Renal cortex interstitium (tissue), 11 donors: ENCODE measurements at regions not wholly inside any gene's neighbourhood (a gene's known extent, or its start where the extent isn't known, plus 50 kb on each side); places are given as distances from the start of the nearest gene placed in this dataset.
"Not testable (repeated sequence)": the region's sequence is repeated elsewhere in the genome, so short reads cannot be mapped to it uniquely, and the experiment has no call there.

Source experiments
- DNase-seq, 11 donors: peaks; one replicate each; pipeline ENCODE4 v3.0.0-alpha.2; 2013; ENCODE audit warnings: low read depth in 9 of 11, low spot score in 4 of 11; ENCODE audit errors: extremely low read depth in 1 of 11

GRCh38 chr7:153776940-153777339 is 275.3 kb upstream of the DPP6 start:
- not testable (repeated sequence) for DNase-seq

DNA sequence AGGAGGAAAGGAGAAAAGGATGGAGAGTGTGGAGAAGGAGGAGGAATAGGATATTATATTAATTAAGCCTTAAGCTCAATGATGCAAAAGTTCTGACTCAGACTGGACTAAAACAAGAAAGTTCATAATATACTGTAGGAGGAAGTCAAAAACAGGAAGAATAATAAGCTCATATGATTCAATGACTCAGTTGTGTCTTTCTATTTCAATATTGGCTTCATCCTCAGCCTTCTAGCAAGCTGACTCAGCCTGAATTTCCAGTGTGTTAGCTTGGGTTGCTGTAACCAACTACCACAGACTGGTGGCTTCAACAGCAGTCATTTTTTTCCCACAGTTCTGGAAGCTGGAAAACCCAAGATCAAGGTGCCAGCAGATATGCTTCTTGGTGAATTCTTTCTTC is 254.8 kb upstream of the DPP6 start:
- not testable (repeated sequence) for DNase-seq

GRCh38 chr7:153808117-153808516 is 244.1 kb upstream of the DPP6 start:
- DNase-seq = no peak

- no peak for DNase-seq
Measured at GRCh38 chr7:153829525-153829924, 222.7 kb upstream of the DPP6 start.

DNA sequence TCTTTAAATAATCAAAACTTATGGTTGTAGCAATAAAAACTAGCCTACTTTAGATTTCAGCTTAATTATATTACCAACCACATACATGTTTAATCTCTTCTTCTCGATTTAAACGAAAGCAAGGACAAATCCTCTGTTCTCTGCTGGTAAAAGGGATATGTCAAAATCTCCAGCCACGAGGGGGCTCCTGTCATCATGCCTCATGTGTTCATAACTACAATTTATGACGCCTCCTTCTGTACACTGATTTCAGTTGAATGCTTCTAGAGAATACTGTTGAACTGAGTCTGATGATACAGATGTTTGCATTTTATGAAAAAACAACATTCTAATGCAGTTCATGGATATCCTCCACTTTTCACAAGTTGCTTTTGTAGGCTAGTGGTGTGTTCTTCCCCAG is 220.0 kb upstream of the DPP6 start:
- no peak for DNase-seq

DNA sequence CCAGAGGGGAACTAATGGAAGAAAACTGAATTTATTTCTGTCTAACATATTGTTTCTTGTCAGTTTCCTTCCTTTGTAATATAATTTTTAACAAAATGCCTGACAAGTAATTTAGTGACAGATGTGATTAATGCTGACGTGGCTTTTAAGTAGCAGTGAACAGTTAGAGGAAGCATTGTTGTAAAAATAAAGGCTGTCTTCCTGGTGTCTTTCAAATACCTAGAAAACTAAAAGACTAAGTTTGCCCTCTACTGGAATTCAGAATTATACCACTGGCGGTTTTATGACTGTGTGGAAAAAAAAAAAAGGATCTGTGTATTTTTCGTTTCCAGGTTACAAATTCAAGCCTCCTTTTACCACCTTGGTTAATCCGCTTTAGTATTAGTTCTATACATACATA is 217.1 kb upstream of the DPP6 start:
- peak in 4 of 11 donors; percentile 2 to 27 (median 12) for DNase-seq

- no peak for DNase-seq
Measured at GRCh38 chr7:153835712-153836265, 216.4 kb upstream of the DPP6 start.

DNA sequence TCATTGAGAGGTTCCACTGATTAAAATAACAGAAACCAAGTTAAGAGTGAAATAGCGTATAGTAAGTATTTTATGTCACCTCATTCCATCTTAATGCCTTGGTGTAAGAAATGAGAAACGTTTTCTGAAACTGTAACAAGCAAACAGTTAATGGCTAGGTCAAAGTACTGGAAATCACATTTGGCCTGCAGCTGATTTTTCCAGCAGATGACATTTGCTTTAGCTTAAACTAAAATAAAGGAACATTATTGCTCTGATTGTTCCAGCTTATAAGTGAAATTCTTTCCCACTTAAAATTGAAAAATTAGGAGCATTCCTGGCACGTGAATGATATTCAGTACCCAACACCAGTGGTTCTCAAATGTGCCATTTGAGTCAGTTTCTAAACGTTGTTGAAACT is 213.6 kb upstream of the DPP6 start:
- DNase-seq = no peak

- no peak for DNase-seq
Measured at GRCh38 chr7:153840861-153841260, 211.3 kb upstream of the DPP6 start.

GRCh38 chr7:153847828-153848227 is 204.4 kb upstream of the DPP6 start:
- no peak for DNase-seq

- no peak for DNase-seq
Measured at GRCh38 chr7:153852261-153852660, 199.9 kb upstream of the DPP6 start.

GRCh38 chr7:153858355-153858754 is 193.8 kb upstream of the DPP6 start:
- peak in 2 of 11 donors; percentile 13 to 19 for DNase-seq

GRCh38 chr7:153859239-153859638 is 193.0 kb upstream of the DPP6 start:
- DNase-seq = no peak

DNA sequence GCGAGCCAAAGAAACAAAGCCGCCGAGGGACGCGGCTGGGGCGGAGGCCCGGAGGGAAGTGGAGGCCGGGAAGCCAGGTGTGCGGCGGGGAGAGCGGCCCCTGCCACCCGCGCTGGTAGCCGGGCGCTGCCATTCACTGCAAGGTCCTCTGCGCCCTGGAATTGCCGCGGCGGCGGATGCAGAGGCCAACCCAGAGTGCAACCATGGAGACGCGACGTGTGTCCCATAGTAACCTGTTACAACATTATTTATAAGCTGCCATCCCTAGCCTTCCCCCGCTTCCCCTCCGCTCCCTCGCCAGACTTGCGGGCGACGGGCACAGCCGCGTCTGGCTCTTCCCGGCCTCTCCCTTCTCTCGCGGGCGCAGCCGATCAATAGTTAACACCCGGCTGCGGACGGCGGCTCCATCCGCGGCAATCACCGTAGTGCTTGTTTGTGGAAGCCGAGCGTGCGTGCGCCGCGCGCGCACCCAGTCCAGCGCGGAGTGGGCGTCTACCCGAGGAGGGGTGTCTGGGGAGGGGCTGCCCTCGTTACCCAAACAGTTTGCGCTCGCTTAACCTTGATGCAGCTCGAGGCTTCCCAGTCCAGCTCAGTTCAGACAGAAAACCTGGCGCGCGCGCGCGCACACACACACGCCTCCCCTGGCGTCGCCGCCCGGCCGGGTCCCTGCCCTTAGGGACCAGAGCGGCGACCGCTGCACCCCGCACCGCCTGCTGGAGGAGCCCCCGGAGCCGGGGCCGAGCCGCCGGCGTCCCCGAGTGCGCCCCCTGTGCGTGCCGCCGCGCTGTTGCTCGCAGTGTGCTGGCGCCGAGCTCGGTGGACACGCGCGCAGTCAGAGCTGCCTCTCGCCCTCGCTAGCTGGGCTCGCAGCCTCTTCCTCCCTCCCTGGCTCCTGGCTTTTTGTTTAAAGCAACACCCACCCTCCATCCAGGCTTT is 165.4 kb upstream of the DPP6 start:
- peak in 10 of 11 donors; percentile 31 to 69 (median 56) for DNase-seq

- peak in 4 of 11 donors; percentile 9 to 34 (median 28) for DNase-seq
Measured at GRCh38 chr7:153887749-153888569, 164.2 kb upstream of the DPP6 start.

DNA sequence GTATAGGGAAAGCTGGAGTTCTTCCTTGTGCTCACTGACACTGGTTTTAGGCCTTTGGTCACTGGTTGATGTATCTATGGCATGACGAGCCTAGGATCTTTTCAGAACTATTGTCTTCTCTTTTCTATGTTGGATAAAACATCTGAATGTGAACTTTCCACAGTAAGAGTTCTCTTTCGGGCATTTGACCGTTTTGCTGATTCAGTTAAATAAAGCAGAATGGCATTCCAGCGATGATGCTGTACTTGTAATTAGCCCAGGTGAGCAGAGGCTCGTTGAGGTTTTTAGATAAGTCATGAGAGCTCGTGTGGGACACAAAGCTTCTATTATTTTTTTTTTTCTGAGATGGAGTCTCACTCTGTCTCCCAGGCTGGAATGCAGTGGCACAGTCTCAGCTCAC is 160.2 kb upstream of the DPP6 start:
- DNase-seq = no peak

DNA sequence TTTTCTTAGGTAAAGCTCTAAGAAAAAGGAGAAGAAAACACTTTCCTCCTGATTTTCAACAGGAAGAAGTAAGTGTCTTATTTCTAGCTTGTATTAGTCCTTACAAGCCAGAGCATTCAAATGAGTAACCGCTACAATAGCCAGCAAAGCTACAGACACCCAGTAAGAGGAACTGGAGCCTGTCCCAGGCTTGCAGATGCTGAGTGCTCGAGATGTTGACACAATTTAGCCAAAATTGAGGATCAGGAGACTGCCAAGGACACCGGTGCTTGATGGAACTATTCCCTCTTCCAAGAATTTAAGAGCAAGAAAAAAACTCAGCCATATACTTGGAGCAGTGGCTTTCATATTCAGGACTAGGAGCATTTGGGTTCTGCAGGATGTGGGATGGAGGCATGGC is 149.3 kb upstream of the DPP6 start:
- no peak for DNase-seq

- no peak for DNase-seq
Measured at GRCh38 chr7:153912211-153912610, 140.0 kb upstream of the DPP6 start.

GRCh38 chr7:153920126-153920525 is 132.1 kb upstream of the DPP6 start:
- no peak for DNase-seq

- DNase-seq = no peak
Measured at GRCh38 chr7:153920897-153921296, 131.3 kb upstream of the DPP6 start.
